ENCODE measurements at regions not wholly inside any gene's neighbourhood (a gene's known extent, or its start where the extent isn't known, plus 50 kb on each side); places are given as distances from the start of the nearest gene placed in this dataset.

- DNase-seq (ENCODE audit: low read depth, low spot score), result no peak
These were observed 94.2 kb upstream of the RTL6 start for GRCh38 chr22:44592126-44592823.

DNA sequence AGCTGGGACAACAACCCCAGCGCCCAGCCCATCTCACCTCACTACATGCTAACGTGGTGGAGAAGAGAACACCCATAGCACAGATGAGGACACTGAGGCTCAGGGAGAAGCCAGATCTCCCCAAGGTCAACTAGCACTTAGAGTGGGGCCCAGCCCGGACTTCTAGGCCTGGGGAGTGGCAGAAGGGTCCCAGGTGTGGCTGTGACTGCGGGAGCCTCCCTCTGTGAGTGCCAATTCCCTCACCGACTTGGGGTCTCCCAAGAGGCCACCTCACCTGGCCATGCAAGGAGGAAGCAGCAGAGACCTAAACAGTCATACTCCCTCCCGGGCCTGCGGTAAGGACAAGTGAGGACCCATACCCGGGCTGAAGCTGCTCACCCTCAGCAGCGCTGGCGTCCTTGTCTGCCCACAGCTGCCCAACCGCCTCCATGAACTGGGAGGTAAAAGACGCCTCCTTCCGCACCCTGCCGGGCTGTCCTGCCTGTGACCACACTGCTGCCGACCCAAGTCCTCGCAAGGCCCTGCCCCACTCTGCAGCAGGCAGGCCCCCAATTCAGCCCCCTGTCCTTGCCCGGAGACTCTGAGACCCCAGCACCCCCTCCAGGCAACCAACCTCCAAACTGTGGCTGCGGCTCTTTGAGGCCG is 93.2 kb upstream of the RTL6 start:
- no peak for DNase-seq (ENCODE audit: low read depth, low spot score)

DNA sequence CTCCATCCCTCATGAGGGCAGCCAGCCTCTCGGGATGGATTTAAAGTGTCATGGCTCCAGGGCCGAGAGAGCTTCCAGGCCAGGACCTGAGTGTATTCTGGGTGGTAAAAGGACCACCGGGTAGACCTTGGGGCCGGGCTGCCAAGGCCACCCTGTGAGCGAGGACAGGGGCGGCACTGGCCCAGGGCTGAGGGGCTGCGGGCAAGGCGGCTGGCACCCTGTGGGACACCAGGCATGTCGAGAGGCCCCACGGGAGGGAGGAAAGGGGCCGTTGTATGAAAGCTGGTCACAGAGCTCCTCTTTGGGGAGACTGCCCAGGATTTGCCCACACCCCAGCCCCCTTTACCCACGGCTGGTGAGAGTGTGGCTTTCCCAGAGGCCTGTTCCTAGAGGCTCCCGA is 92.3 kb upstream of the RTL6 start:
- DNase-seq (ENCODE audit: low read depth, low spot score), result no peak

GRCh38 chr22:44589831-44590230 is 91.8 kb upstream of the RTL6 start:
- no peak for DNase-seq (ENCODE audit: low read depth, low spot score)

DNA sequence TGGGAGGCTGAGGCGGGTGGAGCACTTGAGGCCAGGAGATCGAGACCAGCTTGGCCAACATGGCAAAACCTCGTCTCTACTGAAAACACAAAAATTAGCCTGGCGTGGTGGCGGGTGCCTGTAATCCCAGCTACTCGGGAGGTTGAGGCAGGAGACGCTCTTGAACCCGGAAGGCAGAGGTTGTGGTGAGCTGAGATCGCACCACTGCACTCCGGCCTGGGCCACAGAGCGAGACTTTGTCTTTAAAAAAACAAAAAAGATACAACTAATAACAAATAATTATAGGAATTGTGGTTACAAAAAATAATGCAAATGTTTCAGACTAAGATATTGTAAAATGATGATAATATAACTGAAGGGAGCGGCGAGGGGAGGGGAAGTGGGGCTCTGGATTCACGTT is 90.3 kb upstream of the RTL6 start:
- no peak for DNase-seq (ENCODE audit: low read depth, low spot score)

GRCh38 chr22:44587737-44588310 is 89.8 kb upstream of the RTL6 start:
- no peak for DNase-seq (ENCODE audit: low read depth, low spot score)

GRCh38 chr22:44586999-44587736 is 89.1 kb upstream of the RTL6 start:
- no peak for DNase-seq (ENCODE audit: low read depth, low spot score)

DNA sequence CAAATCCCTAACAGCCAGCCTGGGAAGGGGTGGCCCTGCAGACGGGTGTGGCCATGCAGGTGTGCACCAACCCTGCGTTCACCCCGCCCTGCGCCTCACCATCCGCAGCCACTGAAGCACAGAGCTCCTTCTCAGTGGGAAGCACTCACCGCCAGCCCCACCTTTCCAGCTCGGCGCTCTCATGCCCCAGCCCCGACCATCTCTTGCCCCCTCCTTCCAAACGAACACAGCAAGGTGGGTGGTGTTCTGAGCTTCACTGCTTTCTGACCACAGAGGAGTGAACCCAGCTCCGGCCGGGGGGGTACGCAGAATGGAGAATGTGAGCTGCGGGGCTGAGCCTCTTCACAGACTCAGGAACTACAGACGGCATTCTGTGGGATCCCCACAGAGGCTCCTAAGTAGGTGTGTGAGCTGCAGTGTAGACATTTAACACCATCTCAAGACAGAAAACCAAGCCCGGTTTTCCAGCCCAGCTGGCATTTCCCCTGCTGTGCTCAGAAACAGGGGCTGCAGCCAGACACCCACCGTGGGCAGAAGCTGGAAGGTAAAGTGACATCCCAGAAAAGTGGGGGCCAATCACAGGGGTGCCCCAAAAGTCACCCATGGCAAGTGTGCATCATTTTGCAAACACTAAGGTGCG is 88.4 kb upstream of the RTL6 start:
- DNase-seq (ENCODE audit: low read depth, low spot score), result no peak

DNA sequence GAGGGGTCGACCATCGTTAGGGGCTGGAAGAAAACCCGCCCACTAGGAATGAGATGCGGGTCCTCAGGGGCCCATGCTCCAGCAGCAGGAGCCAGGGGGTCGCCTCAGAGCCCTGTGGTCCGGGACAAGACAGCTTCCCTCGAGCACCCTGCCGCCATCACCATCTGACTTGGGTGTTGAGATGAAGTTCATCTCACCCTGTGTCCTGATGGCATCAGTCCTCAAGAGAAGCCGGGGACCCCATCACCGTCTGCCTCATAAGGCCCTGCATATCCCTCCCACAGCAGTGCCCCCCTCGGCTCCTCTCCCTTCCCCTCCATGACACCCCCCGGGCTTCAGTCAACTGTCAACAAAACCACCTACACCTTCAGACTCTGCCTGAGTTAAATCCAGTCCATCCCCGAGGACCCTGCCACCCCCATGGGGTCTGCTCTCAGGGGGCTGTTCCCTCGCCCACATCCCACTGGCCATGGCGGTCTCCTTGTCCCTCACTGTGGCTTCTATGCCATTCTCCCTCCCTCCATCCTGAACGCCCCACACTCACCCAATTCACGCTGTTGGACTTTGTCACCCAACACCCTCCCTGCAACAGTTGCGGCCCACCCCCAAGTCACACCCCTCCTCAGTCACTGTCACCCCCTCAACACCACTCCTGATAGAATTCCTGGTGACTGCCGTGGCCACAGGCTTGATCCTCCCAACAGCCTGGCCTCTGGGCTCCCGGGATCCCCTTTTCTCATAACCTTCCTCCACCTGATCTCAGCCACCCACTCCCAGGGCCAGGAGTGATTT is 87.7 kb upstream of the RTL6 start:
- no peak for DNase-seq (ENCODE audit: low read depth, low spot score)

DNA sequence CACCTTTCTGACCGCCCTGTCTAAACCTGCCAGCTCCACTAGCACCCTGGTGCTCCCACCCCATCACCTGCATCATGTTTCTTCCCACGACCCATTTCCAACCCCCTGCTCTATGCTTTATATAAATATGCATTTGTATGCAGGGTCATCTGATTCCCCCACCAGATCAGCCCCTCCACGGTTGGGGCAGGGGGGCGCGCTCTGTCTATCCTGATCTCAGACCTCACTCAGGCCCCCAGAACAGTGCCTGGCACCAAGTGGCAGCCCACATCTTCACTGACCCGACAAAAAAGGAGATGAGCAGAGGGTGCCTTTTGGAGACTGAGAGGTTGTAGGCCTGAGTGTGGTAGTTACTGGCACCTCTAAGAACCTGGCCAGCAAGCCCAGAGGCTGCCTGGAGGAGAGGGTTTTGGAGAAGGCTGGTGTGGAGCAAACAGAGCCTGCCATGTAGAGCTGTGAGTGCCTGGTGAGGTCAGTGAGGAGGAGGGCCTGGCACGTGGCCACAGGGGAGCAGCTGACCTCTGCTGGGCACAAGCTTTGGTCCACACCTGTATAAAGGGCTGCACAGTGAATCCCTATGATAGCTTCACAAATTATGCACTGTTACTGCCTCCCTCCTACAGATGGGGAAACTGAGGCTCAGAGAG is 86.3 kb upstream of the RTL6 start:
- no peak for DNase-seq (ENCODE audit: low read depth, low spot score)

GRCh38 chr22:44583854-44584253 is 85.8 kb upstream of the RTL6 start:
- no peak for DNase-seq (ENCODE audit: low read depth, low spot score)

GRCh38 chr22:44583061-44583760 is 85.2 kb upstream of the RTL6 start:
- DNase-seq (ENCODE audit: low read depth, low spot score), result no peak

DNA sequence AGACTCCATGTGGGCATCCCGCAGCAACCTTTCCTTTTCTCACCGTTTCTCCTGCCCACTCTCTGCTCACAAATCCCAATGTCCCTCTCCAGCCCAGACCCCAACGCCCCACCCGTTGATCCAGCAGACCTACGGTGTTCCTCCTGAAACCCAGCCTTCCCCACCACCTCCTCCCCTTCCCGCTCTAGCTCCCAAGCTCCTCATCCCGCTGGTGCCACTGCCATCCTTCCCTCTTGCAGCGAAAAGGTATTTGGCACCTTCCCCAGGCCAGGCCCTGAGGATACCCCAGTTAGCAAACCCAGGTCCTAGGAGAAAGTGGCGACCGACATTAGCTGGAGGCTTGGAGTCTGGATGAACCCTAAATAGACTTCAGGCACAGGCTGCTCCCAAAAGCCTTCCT is 84.0 kb upstream of the RTL6 start:
- no peak for DNase-seq (ENCODE audit: low read depth, low spot score)

- no peak for DNase-seq (ENCODE audit: low read depth, low spot score)
These were observed 83.0 kb upstream of the RTL6 start for GRCh38 chr22:44581096-44581435.

- no peak for DNase-seq (ENCODE audit: low read depth, low spot score)
These were observed 82.4 kb upstream of the RTL6 start for GRCh38 chr22:44580176-44581095.

GRCh38 chr22:44578516-44579230 is 80.6 kb upstream of the RTL6 start:
- no peak for DNase-seq (ENCODE audit: low read depth, low spot score)

DNA sequence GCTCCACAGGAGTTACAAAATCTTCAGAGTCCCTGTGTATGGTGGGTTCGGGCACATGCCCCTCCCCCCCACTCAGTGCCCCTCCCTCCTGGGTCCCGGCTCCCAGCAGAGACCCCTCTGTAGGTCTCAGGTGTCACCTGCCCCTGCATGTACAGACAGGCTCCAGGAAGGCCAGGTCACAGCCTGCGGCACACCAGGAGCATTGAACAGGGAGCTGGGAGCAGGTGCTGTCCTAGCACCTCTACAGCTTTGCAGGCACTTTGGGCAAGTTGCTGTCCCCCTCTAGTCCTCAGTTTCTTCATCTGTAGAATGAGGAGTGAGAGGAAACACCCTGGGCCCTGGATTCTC is 80.1 kb upstream of the RTL6 start:
- DNase-seq (ENCODE audit: low read depth, low spot score), result no peak

- DNase-seq (ENCODE audit: low read depth, low spot score), result no peak
These were observed 79.5 kb upstream of the RTL6 start for GRCh38 chr22:44577391-44578109.

Measured in activated CD4-positive, CD25-positive, alpha-beta regulatory T cell treated with anti-CD3 and anti-CD28 coated beads, Interleukin-2, amount 50 U/mL, for 16 hours (primary cell).